Breast epithelium (tissue), 3 donors: ENCODE measurements at regions not wholly inside any gene's neighbourhood (a gene's known extent, or its start where the extent isn't known, plus 50 kb on each side); places are given as distances from the start of the nearest gene placed in this dataset.

Experiments used
- CTCF ChIP-seq, 3 donors: fragments of 450-650 bp; IDR thresholded peaks; one replicate each; pipeline ENCODE4 v1.5.1; 2016 to 2017; ENCODE audit warnings: antibody characterized with exemption in 3 of 3, mild to moderate bottlenecking in 3 of 3, moderate library complexity in 3 of 3
- POLR2A ChIP-seq: fragments of 450-650 bp; IDR thresholded peaks from one replicate; pipeline ENCODE4 v1.6.1; 2016; ENCODE audit warnings: antibody characterized with exemption, mild to moderate bottlenecking, moderate library complexity
- POLR2AphosphoS5 ChIP-seq, 3 donors: sonication (generic); formaldehyde crosslinking; IDR thresholded peaks; one replicate each; pipeline ENCODE4 v1.6.1; 2017; ENCODE audit warnings: antibody characterized with exemption in 3 of 3

DNA sequence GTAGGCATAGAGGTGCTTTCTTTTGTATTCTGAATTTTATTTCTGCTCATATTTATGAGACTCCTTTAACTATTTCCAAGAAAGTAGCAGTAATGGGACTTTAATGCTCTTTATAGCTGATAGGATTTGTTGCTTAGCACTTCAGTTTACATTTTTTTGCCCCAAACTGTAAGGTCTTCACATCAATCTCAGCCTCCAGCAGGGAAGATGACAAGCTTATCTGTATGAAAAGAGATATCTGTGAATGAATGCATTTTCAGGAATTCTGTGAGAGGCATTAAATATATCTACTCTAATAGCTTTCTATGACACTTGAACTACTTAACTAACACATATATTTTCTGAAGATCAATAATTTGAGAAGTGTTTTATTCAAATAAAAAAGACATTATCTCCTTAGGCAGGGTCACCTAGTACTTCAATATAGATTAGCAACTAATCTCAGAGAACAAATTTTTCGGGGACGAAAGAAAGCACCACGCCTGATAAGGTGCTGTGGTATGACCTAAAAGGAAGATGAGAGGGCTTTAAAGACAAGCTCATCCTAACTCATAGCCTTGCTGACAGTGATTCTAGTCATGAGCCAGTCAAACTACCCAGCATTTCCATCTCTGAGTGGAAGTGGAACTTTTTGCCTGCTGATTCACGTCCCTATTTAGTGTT, 766.1 kb upstream of the CNTNAP5 start:
- TF ChIP-seq CTCF (IDR thresholded peaks at IDR 0.05): no peak
- no peak for TF ChIP-seq POLR2AphosphoS5 (IDR thresholded peaks at IDR 0.05)
- TF ChIP-seq POLR2A: no peak
